HG03521 (cell line): ENCODE measurements at regions not wholly inside any gene's neighbourhood (a gene's known extent, or its start where the extent isn't known, plus 50 kb on each side); places are given as distances from the start of the nearest gene placed in this dataset.
"Not testable (repeated sequence)": the region's sequence is repeated elsewhere in the genome, so short reads cannot be mapped to it uniquely, and the experiment has no call there.

Experiments used
- ATAC-seq: cut with Tn5 transposase; IDR thresholded peaks from one replicate; pipeline ENCODE4 v1.9.1; 2021; ENCODE audit warnings: mild to moderate bottlenecking, moderate library complexity; ENCODE audit not compliant: unreplicated experiment

DNA sequence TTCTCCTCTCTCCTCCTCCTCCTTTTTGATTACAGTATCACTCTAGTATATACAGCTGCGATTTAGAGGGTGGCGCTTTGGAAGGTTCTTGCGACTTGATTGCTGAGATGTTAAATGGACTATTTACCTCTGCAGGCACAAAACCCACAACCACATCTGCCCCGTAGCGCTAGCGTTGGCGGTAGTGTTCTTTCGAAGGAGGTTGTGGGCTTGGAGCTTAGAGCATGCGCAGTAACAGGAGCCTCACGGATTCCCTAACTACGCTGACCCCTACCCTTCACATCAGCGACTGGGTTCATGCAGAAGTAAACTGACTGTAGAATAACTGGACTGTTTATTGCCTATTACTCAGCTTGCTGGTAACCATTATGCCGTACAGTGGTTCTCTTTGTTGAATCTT lies 58.0 kb downstream of the CGGBP1 start:
- no peak for ATAC-seq

DNA sequence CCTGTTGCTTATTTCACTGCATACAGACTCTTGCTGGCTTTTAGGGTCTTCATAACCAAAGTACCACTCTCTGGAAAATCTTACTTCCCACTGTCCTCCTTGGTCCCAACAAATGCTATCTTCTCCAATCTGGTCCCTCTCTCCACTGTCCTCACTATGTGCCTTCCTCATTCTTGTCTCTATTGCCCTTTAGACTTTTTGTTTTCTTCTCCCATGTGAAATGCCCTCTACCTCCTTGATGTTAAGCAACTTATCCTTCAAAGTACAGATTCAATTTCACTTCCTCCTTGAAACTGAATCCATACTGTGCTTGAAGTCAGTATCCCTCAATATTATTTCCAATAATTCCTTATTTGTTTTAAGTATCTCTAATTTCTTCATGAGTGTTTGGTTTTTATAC lies 60.8 kb downstream of the CGGBP1 start:
- ATAC-seq, result no peak

DNA sequence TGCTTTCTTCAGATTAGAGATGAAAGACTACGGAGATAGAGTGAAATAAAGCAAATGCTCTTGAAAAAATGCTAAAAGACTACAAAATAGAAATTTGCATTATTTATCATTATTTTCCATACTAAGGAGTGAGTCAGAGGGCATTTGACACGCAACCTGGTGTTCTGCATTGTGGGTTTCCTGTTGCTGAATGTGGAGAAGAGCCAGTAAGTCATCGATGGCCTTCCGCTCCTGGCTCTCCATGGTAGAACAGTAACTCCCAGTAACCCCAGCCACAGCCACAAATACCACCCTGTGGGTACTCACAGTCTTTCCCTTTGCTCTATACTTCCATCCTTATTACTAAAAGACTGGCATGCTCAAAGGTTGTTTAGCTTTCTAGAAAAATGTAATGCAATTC lies 61.5 kb downstream of the CGGBP1 start:
- ATAC-seq, result peak; percentile 72

DNA sequence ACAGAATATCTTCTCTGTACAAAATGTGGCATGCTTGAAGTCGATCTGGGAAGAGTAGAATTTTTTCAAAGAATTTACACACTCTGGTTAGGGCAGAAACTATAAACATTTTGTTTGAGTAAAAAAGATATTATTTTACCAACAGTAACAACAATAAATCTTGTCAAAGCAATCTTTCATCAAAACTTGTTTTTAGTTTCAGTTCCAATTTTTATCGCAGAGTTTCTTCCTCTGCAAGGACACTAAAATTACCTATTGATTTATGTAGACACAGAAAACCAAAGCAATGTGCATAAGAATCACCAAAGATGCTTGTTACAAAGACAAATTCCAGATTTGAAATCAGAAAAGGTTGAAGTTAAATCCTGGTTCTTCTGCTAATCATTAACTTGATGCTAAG lies 61.9 kb downstream of the CGGBP1 start:
- no peak for ATAC-seq

DNA sequence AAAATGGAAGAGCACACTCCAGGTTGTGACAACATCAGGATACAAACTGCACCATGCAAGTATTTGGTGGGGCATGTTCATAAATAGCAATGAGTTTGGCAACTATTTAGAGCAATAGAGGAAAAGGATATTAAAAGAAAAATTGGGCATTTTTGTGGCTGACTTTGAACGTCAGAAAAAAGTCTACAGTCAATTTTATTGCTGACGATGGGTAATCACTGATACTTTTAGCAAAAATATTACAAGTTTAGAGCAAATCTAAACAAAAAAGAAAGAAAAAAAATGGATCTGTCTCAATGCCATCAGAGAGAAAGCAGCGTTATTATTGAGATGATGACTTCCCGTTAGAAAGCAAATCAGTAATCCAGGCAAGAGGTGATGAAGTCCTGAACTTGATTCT lies 65.2 kb downstream of the CGGBP1 start:
- ATAC-seq, result no peak

DNA sequence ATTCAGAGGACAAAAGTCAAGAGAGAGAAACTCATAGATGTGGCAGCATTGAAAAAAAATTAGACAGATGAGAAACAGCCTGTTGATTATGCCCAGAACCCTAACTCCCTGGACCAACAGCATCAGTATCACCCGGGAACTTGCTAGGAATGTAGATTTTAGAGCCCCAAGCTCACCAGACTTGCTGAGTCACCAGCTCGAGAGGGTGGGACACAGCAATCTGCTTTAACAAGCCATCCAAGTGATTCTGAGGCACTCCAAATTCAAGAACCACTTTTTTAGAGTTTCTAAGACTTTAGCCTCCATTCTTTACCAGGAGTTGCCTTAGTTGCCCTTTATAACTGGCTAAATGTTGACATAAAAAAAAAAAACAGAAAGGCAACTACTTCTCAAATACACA lies 70.9 kb downstream of the CGGBP1 start:
- no peak for ATAC-seq

DNA sequence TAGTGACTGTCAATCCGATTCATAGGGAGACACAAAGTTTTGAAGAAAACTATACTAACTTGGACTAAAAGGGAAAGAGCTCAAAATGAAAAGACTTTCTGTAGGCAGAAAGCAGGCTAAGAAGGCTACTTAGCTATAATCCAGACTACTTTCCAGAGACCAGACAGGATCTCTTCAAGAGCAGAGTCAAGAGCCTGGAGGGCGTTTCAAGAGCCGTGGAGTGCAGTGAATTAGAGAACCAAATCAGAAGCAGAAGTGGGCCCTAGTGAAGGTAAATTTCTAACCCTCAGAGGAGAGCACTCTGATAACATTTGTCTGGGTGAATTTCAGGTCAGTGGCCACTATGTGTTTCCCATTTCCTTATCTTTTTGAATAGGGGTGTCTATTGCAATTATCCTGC lies 76.4 kb downstream of the CGGBP1 start:
- no peak for ATAC-seq

DNA sequence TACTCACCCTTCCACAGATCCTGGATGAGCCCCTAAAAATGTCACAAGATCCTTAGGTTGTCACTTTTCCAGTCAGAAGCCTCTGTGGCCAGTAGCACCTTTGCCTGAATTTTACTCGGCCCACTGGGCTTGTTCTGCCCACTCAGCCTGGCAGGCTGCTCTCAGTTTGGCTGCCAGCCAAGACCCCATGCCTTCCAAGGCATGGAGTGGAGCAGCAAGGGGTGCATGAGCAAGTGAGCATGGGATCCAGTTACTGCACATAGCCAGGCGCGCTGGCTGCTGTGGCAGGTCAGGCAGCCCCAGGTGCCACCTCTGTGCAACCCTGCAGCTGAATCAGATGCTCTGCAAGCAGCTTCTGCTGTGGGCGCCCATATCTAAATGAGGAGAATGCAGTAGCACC lies 79.3 kb downstream of the CGGBP1 start:
- no peak for ATAC-seq

DNA sequence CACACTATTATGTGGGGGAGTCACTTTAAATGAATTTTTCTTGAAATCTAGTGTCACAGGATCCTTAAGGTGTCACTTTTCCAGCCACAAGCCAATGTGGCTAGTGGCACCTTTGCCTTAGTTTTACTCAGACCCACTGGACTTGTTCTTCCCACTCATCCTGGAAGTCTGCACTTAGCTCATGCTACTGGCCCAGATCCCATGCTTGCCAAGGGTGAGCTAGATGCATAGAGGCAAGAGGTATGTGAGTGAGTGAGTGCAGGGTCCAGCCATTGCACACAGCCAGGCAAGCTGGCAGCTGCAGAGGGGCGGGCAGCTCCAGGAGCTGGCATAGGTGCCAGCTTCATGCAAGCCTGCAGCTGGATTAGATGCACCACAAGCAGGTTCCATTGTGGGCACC lies 81.0 kb downstream of the CGGBP1 start:
- no peak for ATAC-seq

DNA sequence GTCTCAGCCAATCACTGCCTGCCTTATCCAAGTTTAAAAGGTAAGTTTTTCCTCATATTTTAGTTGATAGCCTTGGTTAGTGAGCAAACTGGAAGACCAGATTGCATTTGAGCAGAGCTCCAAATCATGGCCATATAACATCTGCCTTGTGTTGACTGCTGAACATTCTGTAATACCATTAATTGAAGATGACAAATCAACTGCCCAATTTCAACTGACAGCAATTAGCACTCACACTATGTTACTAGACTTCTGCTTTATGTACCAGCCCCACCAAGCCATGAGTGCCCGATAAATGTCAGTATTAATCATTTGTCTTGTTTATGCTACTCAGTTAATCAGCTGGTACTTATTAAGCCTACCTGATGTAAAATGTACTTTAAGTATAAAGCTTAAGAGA lies 83.1 kb downstream of the CGGBP1 start:
- no peak for ATAC-seq

DNA sequence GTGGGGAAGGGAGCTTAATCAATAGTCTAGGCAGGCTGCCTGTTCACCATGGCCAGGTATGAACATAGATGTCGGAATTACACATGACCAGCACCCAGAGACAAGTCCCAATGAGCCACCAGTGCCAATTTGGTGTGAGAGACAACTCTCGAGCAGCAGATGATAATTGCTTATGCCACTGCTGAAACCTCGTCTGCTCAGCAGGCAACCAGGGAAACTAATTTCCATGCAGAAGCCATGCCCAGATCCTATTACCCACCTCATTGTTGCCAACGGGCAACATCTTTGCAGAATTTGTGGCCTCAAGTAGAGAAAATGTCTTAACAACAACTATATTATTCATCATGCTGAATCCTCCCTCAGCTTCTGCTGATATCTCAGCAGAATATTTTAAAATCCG lies 84.9 kb downstream of the CGGBP1 start:
- ATAC-seq, result no peak

DNA sequence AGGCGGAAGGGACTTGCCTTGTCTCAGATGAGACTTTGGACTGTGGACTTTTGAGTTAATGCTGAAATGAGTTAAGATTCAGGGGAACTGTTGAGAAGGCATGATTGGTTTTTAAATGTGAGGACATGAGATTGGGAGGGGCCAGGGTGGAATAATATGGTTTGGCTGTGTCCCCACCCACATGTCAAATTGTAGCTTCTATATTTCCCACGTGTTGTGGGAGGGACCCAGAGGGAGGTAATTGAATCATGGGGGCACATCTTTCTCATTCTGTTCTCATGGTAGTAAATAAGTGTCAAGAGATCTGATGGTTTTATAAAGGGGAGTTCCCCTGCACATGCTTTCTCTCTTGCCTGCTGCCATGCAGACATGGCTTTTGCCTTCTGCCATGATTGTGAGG lies 89.2 kb downstream of the CGGBP1 start:
- ATAC-seq, result no peak

DNA sequence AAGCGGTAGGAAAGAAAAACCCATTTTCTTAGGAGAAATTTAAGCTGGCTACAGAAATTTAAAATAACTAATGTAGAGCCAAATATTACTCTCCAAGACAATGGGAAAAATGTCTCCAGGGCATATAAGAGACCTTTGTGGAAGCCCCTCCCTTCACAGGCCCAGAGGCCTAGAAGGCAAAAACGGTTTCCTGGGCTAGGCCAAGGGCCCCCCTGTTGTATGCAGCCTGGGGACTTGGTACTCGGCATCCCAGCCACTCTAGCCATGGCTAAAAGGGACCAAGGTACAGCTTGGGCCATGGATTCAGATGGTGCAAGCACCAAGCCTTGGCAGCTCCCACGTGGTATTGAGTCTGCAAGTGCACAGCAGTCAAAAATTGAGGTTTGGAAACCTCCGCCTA lies 90.1 kb downstream of the CGGBP1 start:
- ATAC-seq, result no peak

DNA sequence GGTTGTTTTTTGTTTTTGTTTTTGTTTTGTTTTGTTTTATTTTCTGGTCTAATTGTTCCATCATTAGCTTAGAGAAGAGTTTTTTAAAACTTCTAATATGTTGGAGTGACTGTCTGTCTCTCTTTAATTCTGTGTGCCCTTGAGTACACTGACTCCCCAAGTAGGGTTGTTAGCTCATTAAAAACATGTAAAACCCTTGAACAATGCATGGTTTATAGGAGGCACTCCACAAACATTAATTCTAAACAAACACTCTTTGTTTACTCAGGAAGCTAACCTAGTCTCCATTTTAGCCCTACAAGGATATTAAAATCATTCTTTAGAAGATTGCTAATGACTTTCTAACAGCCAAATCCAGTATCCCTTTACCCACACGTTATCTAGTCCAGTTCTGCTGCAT lies 100.5 kb downstream of the CGGBP1 start:
- ATAC-seq, result no peak

DNA sequence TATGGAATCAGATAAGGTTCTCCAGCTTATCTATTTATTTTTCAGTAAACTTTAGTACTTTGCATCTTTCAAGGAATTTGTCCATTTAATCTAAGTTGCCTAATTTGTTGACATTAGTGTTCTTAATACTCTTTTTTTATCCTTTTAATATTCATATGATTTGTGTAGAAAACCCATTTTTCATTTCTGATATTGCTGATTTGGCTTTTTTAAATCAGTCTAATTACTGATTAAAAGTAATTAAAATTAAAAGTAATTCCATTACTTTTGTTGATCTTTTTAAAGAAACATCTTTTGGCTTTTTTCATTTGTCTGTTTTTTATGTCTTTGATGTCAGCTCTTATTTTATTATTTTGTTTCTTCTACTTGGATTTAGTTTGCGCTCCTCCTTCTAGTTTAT lies 101.2 kb downstream of the CGGBP1 start:
- ATAC-seq, result no peak

DNA sequence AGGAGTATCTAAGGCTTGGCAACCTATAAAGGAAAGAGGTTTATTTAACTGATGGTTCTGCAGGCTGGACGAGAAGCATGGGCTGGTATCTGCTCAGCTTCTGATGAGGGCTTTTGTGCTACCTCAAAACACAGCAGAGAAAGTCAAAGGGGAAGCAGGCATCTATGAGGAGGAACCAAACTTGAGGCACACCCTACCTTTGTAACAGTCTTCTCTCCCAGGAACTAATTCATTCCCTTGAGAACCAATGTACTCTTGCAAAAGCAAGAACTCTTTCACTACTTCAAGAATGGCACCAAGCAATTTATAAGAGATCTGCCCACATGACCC lies 109.0 kb downstream of the CGGBP1 start:
- peak; percentile 41 for ATAC-seq

DNA sequence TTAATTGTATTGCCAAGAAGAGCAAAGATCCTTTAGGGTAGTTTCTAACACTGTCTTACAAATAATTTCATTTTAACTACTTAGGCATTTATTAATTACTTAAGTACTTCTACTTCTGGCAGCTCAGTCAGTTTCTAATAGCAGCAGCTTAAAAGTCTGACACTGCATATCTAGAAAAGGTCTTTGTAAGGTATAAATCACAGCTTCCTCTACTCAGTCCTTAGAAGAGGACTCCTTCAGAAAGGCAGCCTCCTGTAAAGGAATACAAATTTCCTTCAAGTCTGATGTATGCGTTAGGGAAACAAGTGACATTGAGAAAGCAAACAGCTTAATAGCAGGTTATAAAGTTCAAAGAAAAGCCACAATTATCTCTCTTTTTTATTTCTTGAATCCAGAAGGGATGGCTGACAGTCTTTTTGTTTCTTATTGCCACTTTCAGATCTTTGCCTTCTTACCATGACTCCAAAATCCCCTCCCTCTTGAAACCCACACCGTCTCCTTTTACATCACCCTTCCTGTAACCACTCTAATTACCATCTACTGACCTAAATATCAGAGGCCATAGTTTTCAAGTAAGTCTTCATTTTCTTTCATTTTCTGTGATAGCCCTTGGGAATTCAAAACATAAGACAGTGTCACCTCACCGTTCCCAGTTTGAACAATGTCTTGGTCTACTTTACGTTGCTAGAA lies 109.5 kb downstream of the CGGBP1 start:
- peak; percentile 67 for ATAC-seq

DNA sequence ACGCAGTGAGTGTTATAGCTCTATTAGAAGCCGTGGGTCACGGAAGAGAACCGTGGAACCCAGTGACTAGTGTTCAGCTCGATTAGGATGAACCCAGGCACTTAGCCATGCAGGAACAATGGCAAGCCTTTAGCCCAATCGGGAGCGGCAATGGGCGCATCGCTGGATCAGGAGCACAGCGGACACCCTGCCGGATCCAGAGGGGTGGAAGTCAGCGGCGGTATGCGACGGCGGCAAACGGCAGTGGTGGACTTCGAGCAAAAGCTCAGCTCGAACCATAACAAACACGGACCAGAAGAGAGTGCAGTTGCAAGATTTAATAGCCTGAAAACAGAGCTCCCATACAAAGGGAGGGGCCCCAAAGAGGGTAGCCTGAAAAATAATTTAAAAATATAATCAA lies 112.8 kb downstream of the CGGBP1 start:
- ATAC-seq, result not testable (repeated sequence)

DNA sequence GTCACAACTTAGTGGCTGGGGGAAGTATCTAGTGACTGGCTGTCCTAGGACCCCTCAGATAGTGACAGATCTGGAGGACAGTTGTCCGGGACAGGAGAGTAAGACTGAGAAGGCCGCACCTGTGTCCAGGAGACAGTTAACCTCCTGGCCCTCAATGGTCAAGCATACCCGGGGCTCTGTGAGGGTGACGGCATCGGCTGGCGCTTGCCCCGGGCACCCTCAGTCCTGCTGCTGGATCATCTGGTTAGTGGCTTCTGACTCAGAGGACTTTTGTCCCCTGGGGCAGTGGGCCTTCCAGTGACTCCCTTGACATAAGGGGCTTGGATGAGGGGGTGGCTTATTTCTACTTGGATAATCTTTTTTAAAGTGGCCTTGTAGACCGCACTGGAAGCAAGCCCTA lies 116.5 kb downstream of the CGGBP1 start:
- ATAC-seq, result not testable (repeated sequence)

DNA sequence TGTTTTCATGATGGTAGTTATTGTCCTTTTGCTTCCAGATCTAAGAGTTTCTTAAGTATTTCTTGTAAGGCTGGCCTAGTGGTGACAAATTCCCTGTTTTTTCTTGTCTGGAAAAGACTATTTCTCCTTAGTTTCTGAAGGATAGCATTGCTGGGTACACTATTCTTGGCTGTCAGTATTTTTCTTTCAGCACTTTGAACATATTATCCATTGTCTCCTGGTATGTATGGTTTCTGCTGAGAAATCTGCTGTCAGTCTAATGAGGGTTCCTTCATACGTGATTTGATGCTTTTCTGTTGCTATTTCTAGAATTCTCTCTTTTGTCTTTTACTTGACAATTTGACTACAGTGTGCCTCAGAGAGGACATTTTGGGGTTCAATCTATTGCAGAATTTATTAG lies 134.3 kb downstream of the CGGBP1 start:
- no peak for ATAC-seq

DNA sequence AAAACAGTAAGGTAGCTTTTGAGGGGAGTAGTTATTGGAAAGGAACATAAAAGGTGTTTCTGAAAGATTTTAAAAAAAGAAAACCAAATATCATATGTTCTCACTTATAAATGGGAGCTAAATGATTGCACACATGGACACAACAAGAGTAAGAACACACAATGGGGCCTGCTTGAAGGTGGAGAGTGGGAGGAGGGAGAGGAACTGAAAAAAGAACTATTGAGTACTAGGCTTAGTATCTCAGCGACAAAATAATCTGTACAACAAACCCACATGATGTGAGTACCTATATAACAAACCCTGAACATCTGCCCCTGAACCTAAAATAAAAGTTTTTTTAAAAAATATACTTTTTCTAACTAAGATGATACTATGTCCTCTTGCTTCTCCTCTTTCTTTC lies 138.3 kb downstream of the CGGBP1 start:
- ATAC-seq, result no peak

DNA sequence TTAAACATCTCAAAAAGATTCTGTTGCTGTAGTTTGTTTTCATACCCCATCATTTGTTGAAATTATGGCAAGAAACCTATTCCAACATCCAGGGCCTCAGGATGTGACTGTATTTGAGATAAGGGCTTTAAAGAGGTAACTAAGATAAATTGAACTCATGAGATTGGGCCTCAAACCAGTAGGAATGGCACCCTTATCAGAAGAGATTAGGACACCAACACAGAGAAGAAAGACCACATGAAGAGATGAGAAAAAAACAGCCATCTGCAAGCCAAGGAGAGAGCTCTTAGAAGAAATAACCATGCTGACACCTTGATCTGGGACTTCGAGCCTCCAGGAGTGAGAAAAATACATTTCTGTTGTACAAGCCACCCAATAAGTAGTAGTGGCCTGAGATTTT lies 157.7 kb downstream of the CGGBP1 start:
- ATAC-seq, result no peak

DNA sequence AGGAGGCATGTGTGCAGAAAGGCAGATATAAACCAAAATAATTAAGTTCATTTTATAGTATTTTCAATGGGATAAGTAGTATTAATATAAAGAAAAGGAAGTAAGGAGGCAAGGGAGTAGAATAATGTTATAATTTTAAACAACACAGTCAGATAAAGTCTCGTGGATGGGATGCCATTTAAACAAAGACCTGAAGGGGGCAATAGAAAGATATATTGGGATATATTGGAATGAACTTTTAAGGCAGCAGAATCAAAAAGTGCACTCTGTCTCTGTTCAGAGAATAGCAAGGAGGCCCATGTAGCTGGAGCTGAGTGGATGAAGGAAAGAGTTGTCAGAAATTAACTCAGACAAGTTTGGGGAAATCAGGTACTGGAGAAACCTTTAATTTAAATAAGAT lies 158.7 kb downstream of the CGGBP1 start:
- no peak for ATAC-seq

DNA sequence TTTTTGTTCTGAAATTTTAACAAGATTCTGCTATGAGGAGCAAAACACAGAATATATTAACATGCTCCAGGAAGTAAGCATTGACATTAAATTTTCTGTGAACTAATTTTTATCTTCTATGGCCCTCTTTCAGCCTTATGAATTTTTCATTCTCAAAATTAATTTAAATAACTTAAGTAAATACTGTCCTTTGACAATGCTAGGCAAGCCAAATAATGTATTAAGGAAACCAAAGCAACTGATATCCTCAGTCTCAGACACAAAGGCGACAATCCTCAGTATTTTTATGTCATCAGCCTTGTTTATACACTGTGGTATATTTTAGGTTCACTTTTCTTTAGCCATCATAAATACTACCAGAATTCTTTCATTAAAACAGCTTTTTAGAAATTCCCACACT lies 159.8 kb downstream of the CGGBP1 start:
- no peak for ATAC-seq
